Spleen (tissue), 3 donors: ENCODE measurements at regions not wholly inside any gene's neighbourhood (a gene's known extent, or its start where the extent isn't known, plus 50 kb on each side); places are given as distances from the start of the nearest gene placed in this dataset.
"Not testable (repeated sequence)": the region's sequence is repeated elsewhere in the genome, so short reads cannot be mapped to it uniquely, and the experiment has no call there.

Source experiments
- POLR2A ChIP-seq, 3 donors: fragments of 450-650 bp; IDR thresholded peaks; one replicate each; pipeline ENCODE4 v1.5.1; 2017; ENCODE audit warnings: antibody characterized with exemption in 3 of 3, mild to moderate bottlenecking in 1 of 3
- POLR2AphosphoS5 ChIP-seq, 3 donors: sonication (generic); formaldehyde crosslinking; IDR thresholded peaks; one replicate each; pipeline ENCODE4 v1.5.1; 2017; ENCODE audit warnings: antibody characterized with exemption in 3 of 3

GRCh38 chr17:52961751-52962150 lies 803.2 kb upstream of the CA10 start:
- not testable (repeated sequence) for TF ChIP-seq POLR2A, POLR2AphosphoS5 (IDR thresholded peaks at IDR 0.05)
